ENCODE measurements at regions not wholly inside any gene's neighbourhood (a gene's known extent, or its start where the extent isn't known, plus 50 kb on each side); places are given as distances from the start of the nearest gene placed in this dataset.

- no peak overlapping the region for H3K4me3 ChIP-seq (ENCODE audit: low read depth, low read length)
- TF ChIP-seq, protein P1, sequence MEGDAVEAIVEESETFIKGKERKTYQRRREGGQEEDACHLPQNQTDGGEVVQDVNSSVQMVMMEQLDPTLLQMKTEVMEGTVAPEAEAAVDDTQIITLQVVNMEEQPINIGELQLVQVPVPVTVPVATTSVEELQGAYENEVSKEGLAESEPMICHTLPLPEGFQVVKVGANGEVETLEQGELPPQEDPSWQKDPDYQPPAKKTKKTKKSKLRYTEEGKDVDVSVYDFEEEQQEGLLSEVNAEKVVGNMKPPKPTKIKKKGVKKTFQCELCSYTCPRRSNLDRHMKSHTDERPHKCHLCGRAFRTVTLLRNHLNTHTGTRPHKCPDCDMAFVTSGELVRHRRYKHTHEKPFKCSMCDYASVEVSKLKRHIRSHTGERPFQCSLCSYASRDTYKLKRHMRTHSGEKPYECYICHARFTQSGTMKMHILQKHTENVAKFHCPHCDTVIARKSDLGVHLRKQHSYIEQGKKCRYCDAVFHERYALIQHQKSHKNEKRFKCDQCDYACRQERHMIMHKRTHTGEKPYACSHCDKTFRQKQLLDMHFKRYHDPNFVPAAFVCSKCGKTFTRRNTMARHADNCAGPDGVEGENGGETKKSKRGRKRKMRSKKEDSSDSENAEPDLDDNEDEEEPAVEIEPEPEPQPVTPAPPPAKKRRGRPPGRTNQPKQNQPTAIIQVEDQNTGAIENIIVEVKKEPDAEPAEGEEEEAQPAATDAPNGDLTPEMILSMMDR (conservative IDR thresholded peaks at IDR 0.05; ENCODE audit: low read depth, low read length) = no peak
- DNase-seq (ENCODE audit: low read depth) = no peak
These were observed 178.3 kb upstream of the RAB4A start for GRCh38 chr1:229092377-229093237.

DNA sequence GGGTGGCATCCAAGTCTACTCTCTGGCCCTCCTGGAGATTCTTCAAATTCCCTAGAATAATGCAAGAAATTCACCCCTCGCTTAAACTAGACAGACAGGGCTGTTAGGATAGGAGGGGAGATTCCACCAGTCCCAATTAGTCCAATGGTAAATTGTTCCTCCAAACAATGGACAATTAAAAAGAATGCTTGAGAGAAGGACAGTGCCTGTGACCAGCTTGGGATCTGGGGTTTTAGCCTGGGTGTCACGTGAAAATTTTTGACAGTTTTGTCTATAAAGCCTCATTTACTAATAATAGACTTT lies 177.7 kb upstream of the RAB4A start:
- H3K4me3 ChIP-seq (ENCODE audit: low read depth, low read length) = no peak overlapping the region
- no peak for DNase-seq (ENCODE audit: low read depth)
- TF ChIP-seq, protein P1 (conservative IDR thresholded peaks at IDR 0.05; ENCODE audit: low read depth, low read length) = no peak

GRCh38 chr1:229093609-229094336 lies 177.1 kb upstream of the RAB4A start:
- H3K4me3 ChIP-seq (ENCODE audit: low read depth, low read length) = no peak overlapping the region

GRCh38 chr1:229094476-229095311 lies 176.2 kb upstream of the RAB4A start:
- no peak for DNase-seq (ENCODE audit: low read depth)
- no peak overlapping the region for H3K4me3 ChIP-seq (ENCODE audit: low read depth, low read length)
- TF ChIP-seq, protein P1 (conservative IDR thresholded peaks at IDR 0.05; ENCODE audit: low read depth, low read length) = no peak

More at GRCh38 chr1:229093609-229094336, 177.1 kb upstream of the RAB4A start:
- TF ChIP-seq, protein P1 (conservative IDR thresholded peaks at IDR 0.05; ENCODE audit: low read depth, low read length) = no peak
- DNase-seq (ENCODE audit: low read depth) = no peak

DNA sequence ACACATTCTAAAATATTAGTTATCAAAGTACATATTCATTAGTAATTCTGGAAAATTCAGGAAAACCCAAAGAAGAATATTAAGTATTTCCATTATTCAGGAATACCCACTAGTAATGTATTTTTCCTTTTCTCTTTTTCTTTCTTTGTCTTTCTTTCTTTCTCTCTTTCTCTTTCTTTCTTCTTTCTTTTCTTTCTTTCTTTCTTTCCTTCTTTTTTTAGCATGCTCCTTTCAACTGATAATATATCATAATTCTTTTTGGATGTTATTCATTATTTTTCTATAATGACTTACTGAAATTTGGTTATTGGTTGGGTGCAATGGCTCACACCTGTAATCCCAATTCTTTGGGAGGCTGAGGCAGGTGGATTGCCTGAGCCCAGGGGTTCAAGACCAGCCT lies 175.6 kb upstream of the RAB4A start:
- no peak for DNase-seq (ENCODE audit: low read depth)
- TF ChIP-seq, protein P1 (conservative IDR thresholded peaks at IDR 0.05; ENCODE audit: low read depth, low read length) = no peak
- H3K4me3 ChIP-seq (ENCODE audit: low read depth, low read length) = no peak overlapping the region

GRCh38 chr1:229097356-229097755 lies 173.6 kb upstream of the RAB4A start:
- no peak for DNase-seq (ENCODE audit: low read depth)
- H3K4me3 ChIP-seq (ENCODE audit: low read depth, low read length) = no peak overlapping the region
- TF ChIP-seq, protein P1 (conservative IDR thresholded peaks at IDR 0.05; ENCODE audit: low read depth, low read length) = no peak
